Uterus (tissue), 2 donors: ENCODE measurements at regions not wholly inside any gene's neighbourhood (a gene's known extent, or its start where the extent isn't known, plus 50 kb on each side); places are given as distances from the start of the nearest gene placed in this dataset.

Experiments
- CTCF ChIP-seq, 4 experiments: fragments of 200-600 bp in 2 of 4; fragments of 450-650 bp in 2 of 4; sonication (generic) in 2 of 4; IDR thresholded peaks; one replicate each; pipeline ENCODE4 v1.5.1; 2016 to 2019; ENCODE audit warnings: antibody characterized with exemption in 4 of 4, mild to moderate bottlenecking in 2 of 4, moderate library complexity in 1 of 4
- POLR2A ChIP-seq, 2 donors: fragments of 450-650 bp; IDR thresholded peaks; one replicate each; pipeline ENCODE4 v1.6.1; 2016; ENCODE audit warnings: antibody characterized with exemption in 2 of 2, mild to moderate bottlenecking in 1 of 2, moderate library complexity in 1 of 2

- no peak for TF ChIP-seq CTCF (IDR thresholded peaks at IDR 0.05)
- no peak for TF ChIP-seq POLR2A (IDR thresholded peaks at IDR 0.05)
Observed at GRCh38 chr2:6446938-6447608, 418.6 kb downstream of the CMPK2 start.
